HepG2 (cell line): ENCODE measurements at regions not wholly inside any gene's neighbourhood (a gene's known extent, or its start where the extent isn't known, plus 50 kb on each side); places are given as distances from the start of the nearest gene placed in this dataset.
"Not testable (repeated sequence)": the region's sequence is repeated elsewhere in the genome, so short reads cannot be mapped to it uniquely, and the experiment has no call there.

Experiments used
- FOXA1 ChIP-seq, 2 experiments: fragments of 450-650 bp in 1 of 2; sonication (generic) in 1 of 2; formaldehyde crosslinking in 1 of 2; IDR thresholded peaks; 2 replicates each; pipeline versions ENCODE4 v1.4.0 to v1.6.1; 2016 to 2020; ENCODE audit warnings: missing genetic modification reagents in 1 of 2
- NBN ChIP-seq: fragments of 450-650 bp; conservative IDR thresholded peaks from 2 replicates; pipeline ENCODE4 v1.6.1; 2017
- REXO4 ChIP-seq: sonication (generic); formaldehyde crosslinking; IDR thresholded peaks from 2 replicates; pipeline ENCODE4 v1.8.0; 2022; ENCODE audit warnings: missing genetic modification reagents, mild to moderate bottlenecking, borderline replicate concordance
- SOX6 ChIP-seq, 2 experiments: fragments of 450-650 bp in 1 of 2; sonication (generic) in 1 of 2; formaldehyde crosslinking in 1 of 2; IDR thresholded peaks; 2 replicates each; pipeline versions ENCODE4 v1.4.0 to v1.6.1; 2017 to 2020; ENCODE audit warnings: antibody characterized with exemption in 1 of 2, mild to moderate bottlenecking in 1 of 2, missing genetic modification reagents in 1 of 2
- ZBTB40 ChIP-seq, 2 experiments: fragments of 450-650 bp in 1 of 2; sonication (generic) in 1 of 2; formaldehyde crosslinking in 1 of 2; IDR thresholded peaks; 2 replicates each; pipeline versions ENCODE4 v1.6.1 to v1.8.0; 2016 to 2022; ENCODE audit warnings: antibody characterized with exemption in 1 of 2, mild to moderate bottlenecking in 1 of 2, missing genetic modification reagents in 1 of 2
- ZNF282 ChIP-seq: fragments of 450-650 bp; IDR thresholded peaks from 2 replicates; pipeline ENCODE4 v1.6.1; 2018; ENCODE audit not compliant: partially characterized antibody

GRCh38 chr21:5251866-5252265 is 5269.5 kb upstream of the TPTE start (continued):
- peak; percentile 32 for TF ChIP-seq ZBTB40 (IDR thresholded peaks at IDR 0.05)
- not testable (repeated sequence) for TF ChIP-seq ZBTB40, SOX6, FOXA1 (CRISPR knock-in tag; IDR thresholded peaks at IDR 0.05)
- TF ChIP-seq ZNF282, result peak; percentile 73
- peak; percentile 86; the same call in 1 of the 2 replicates for TF ChIP-seq SOX6 (IDR thresholded peaks at IDR 0.05)
- TF ChIP-seq FOXA1 (IDR thresholded peaks at IDR 0.05), result peak; percentile 19; the same call in 1 of the 2 replicates
- peak; percentile 87; the same call in 1 of the 2 replicates for TF ChIP-seq NBN
- TF ChIP-seq REXO4 (CRISPR knock-in tag), result 0 out of 2 replicates have a peak, but pooled peaks have one; percentile 51
